ENCODE measurements at regions not wholly inside any gene's neighbourhood (a gene's known extent, or its start where the extent isn't known, plus 50 kb on each side); places are given as distances from the start of the nearest gene placed in this dataset.

DNA sequence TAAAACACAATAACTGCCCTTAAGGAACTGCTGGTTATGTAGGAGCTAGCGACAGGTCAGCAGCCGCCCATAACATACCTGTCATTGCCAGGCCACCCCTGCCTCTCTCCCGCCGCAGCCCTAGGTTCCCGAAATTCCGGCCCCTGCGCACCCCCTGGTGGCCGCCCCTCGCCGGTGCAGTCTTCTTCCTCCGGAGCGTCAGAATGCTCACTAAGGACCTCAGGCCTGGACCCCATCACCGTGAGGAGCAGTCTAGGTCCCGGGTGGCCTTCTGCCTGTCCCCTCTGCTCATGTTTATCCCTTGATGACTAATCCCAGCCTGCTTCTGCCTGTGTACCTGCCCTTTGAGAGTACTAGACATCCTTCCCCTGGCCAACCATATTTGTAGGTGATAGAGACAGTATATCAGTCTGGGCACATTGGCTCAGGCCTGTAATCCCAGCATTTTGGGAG is 115.7 kb upstream of the SLC1A4 start (continued):
- peak; percentile 99 for TF ChIP-seq CTCF (CRISPR knock-in tag; IDR thresholded peaks at IDR 0.05)
- TF ChIP-seq ZBTB25 (CRISPR knock-in tag; IDR thresholded peaks at IDR 0.05), result peak; percentile 54; the same call in 1 of the 2 replicates
- TF ChIP-seq FOXO1 (CRISPR knock-in tag; IDR thresholded peaks at IDR 0.05), result peak; percentile 55; the same call in 1 of the 2 replicates
- no peak for TF ChIP-seq ZNF644 (CRISPR knock-in tag; IDR thresholded peaks at IDR 0.05; ENCODE audit: low read depth)
- TF ChIP-seq HOXA3 (CRISPR knock-in tag; IDR thresholded peaks at IDR 0.05), result peak; percentile 42; the same call in 1 of the 2 replicates
- 0 out of 2 replicates have a peak, but pooled peaks have one; percentile 22 for TF ChIP-seq ZNF605 (CRISPR knock-in tag; IDR thresholded peaks at IDR 0.05)
- TF ChIP-seq CREM (IDR thresholded peaks at IDR 0.05), result no peak
- TF ChIP-seq CREM (CRISPR knock-in tag; IDR thresholded peaks at IDR 0.05), result no peak
- TF ChIP-seq MYC (CRISPR knock-in tag; IDR thresholded peaks at IDR 0.05; ENCODE audit: borderline replicate concordance), result peak; percentile 29; the same call in 1 of the 2 replicates
- TF ChIP-seq TSC22D2 (CRISPR knock-in tag; IDR thresholded peaks at IDR 0.05; ENCODE audit: borderline replicate concordance), result 0 out of 2 replicates have a peak, but pooled peaks have one; percentile 35
- no peak for TF ChIP-seq ZUFSP (CRISPR knock-in tag; IDR thresholded peaks at IDR 0.05; ENCODE audit: borderline replicate concordance)
- no peak for TF ChIP-seq POLR2AphosphoS5 (IDR thresholded peaks at IDR 0.05; ENCODE audit: low read depth, low read length)
- TF ChIP-seq ZNF652 (CRISPR knock-in tag; IDR thresholded peaks at IDR 0.05; ENCODE audit: borderline replicate concordance, low read depth), result no peak
- TF ChIP-seq ISL2 (CRISPR knock-in tag; IDR thresholded peaks at IDR 0.05), result 0 out of 2 replicates have a peak, but pooled peaks have one; percentile 31
- no peak for TF ChIP-seq SOX6 (IDR thresholded peaks at IDR 0.05)
- peak; percentile 62 for TF ChIP-seq SOX6 (CRISPR knock-in tag; IDR thresholded peaks at IDR 0.05)
- 0 out of 2 replicates have a peak, but pooled peaks have one; percentile 54 for TF ChIP-seq MXD4 (CRISPR knock-in tag; IDR thresholded peaks at IDR 0.05)
- TF ChIP-seq BORCS8-MEF2B (CRISPR knock-in tag; IDR thresholded peaks at IDR 0.05), result 0 out of 2 replicates have a peak, but pooled peaks have one; percentile 17
- 0 out of 2 replicates have a peak, but pooled peaks have one; percentile 33 for TF ChIP-seq MIER2 (CRISPR knock-in tag; IDR thresholded peaks at IDR 0.05)
- TF ChIP-seq HDAC2 (CRISPR knock-in tag; IDR thresholded peaks at IDR 0.05), result 0 out of 2 replicates have a peak, but pooled peaks have one; percentile 28
- no peak for TF ChIP-seq RERE (CRISPR knock-in tag; IDR thresholded peaks at IDR 0.05; ENCODE audit: low read depth)
- 0 out of 4 replicates have a peak, but pooled peaks of 1 of the 2 experiments have one; percentile 34 for TF ChIP-seq KLF16 (CRISPR knock-in tag; IDR thresholded peaks at IDR 0.05)

Data from HepG2 (cell line).